Erythroblast (primary cell): ENCODE measurements at regions not wholly inside any gene's neighbourhood (a gene's known extent, or its start where the extent isn't known, plus 50 kb on each side); places are given as distances from the start of the nearest gene placed in this dataset.

Source experiments
- GATA1 ChIP-seq: IDR thresholded peaks from 2 replicates; pipeline ENCODE4 v1.6.1; 2011; ENCODE audit warnings: low read depth, mild to moderate bottlenecking, control low read depth, low read length, moderate library complexity
- POLR2A ChIP-seq: IDR thresholded peaks from 2 replicates; pipeline ENCODE4 v1.6.1; 2011; ENCODE audit warnings: mild to moderate bottlenecking, low read length

GRCh38 chr2:43085929-43086328 is 140.5 kb downstream of the ZFP36L2 start:
- no peak for TF ChIP-seq POLR2A
- TF ChIP-seq GATA1 = no peak
